Neural cell (in vitro differentiated cells): ENCODE measurements at regions not wholly inside any gene's neighbourhood (a gene's known extent, or its start where the extent isn't known, plus 50 kb on each side); places are given as distances from the start of the nearest gene placed in this dataset.

Experiments used
- CTCF ChIP-seq: fragments of 450-650 bp; IDR thresholded peaks from 2 replicates; pipeline ENCODE4 v1.5.1; 2014; ENCODE audit warnings: antibody characterized with exemption, mild to moderate bottlenecking, moderate library complexity; ENCODE audit not compliant: poor library complexity, severe bottlenecking
- EP300 ChIP-seq: fragments of 450-650 bp; conservative IDR thresholded peaks from 2 replicates; pipeline ENCODE4 v1.6.1; 2014; ENCODE audit warnings: antibody characterized with exemption, mild to moderate bottlenecking, moderate library complexity; ENCODE audit not compliant: poor library complexity, severe bottlenecking
- EZH2 ChIP-seq: fragments of 200-600, 300-800 bp; shearing (Covaris generic), sonication (generic); IDR thresholded peaks from 2 replicates; pipeline ENCODE4 v1.6.1; 2014; ENCODE audit warnings: antibody characterized with exemption, low read length, borderline replicate concordance, mild to moderate bottlenecking; ENCODE audit not compliant: insufficient read depth, poor library complexity, severe bottlenecking
- MXI1 ChIP-seq: fragments of 450-650 bp; conservative IDR thresholded peaks from 2 replicates; pipeline ENCODE4 v1.6.1; 2014; ENCODE audit warnings: antibody characterized with exemption, mild to moderate bottlenecking; ENCODE audit not compliant: poor library complexity, severe bottlenecking
- POLR2AphosphoS5 ChIP-seq: IDR thresholded peaks from 2 replicates; pipeline ENCODE4 v1.6.1; 2012
- RAD21 ChIP-seq: fragments of 450-650 bp; conservative IDR thresholded peaks from 2 replicates; pipeline ENCODE4 v1.6.1; 2014; ENCODE audit warnings: antibody characterized with exemption, mild to moderate bottlenecking, moderate library complexity
- SMC3 ChIP-seq: fragments of 450-650 bp; conservative IDR thresholded peaks from 2 replicates; pipeline ENCODE4 v1.6.1; 2014; ENCODE audit warnings: antibody characterized with exemption, mild to moderate bottlenecking, moderate library complexity; ENCODE audit not compliant: poor library complexity
- TAF1 ChIP-seq: IDR thresholded peaks from 2 replicates; pipeline ENCODE4 v1.6.1; 2012; ENCODE audit warnings: low read depth
- TF ChIP-seq, protein P1 (sequence below): IDR thresholded peaks from 2 replicates; pipeline ENCODE4 v1.6.1; 2012; ENCODE audit warnings: borderline replicate concordance

DNA sequence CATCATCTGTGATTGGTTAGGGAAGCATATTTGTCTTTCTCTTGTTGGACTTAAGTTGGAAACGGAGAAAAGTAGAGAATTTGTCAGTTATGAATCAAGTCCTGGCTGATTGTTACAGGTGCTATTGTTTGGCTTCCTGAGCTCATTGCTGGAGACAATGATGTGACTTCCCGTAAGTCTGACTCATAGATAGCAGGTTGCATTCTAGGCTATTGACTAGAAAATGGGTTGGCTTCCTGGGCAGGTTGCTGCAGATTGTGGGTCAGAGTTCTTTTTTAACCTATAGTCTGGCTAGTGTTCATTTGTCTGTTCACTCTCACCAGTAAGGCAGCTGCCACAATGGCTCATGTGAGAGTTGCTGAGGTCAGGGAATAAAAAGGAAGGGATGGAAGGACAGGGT, 101.5 kb downstream of the CCNA1 start:
- TF ChIP-seq CTCF (no peak), TAF1 (no peak), EZH2 (no peak), SMC3 (no peak), POLR2AphosphoS5 (no peak), RAD21 (no peak), EP300 (no peak), MXI1 (no peak)
- TF ChIP-seq, protein P1, sequence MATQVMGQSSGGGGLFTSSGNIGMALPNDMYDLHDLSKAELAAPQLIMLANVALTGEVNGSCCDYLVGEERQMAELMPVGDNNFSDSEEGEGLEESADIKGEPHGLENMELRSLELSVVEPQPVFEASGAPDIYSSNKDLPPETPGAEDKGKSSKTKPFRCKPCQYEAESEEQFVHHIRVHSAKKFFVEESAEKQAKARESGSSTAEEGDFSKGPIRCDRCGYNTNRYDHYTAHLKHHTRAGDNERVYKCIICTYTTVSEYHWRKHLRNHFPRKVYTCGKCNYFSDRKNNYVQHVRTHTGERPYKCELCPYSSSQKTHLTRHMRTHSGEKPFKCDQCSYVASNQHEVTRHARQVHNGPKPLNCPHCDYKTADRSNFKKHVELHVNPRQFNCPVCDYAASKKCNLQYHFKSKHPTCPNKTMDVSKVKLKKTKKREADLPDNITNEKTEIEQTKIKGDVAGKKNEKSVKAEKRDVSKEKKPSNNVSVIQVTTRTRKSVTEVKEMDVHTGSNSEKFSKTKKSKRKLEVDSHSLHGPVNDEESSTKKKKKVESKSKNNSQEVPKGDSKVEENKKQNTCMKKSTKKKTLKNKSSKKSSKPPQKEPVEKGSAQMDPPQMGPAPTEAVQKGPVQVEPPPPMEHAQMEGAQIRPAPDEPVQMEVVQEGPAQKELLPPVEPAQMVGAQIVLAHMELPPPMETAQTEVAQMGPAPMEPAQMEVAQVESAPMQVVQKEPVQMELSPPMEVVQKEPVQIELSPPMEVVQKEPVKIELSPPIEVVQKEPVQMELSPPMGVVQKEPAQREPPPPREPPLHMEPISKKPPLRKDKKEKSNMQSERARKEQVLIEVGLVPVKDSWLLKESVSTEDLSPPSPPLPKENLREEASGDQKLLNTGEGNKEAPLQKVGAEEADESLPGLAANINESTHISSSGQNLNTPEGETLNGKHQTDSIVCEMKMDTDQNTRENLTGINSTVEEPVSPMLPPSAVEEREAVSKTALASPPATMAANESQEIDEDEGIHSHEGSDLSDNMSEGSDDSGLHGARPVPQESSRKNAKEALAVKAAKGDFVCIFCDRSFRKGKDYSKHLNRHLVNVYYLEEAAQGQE = no peak
